Esophagus squamous epithelium (tissue), 4 donors: ENCODE measurements at regions not wholly inside any gene's neighbourhood (a gene's known extent, or its start where the extent isn't known, plus 50 kb on each side); places are given as distances from the start of the nearest gene placed in this dataset.

Source experiments
- CTCF ChIP-seq, 6 experiments: fragments of 450-650 bp in 4 of 6; fragments of 200-600 bp in 2 of 6; sonication (generic) in 2 of 6; IDR thresholded peaks; one replicate each; pipeline ENCODE4 v1.5.1; 2016 to 2019; ENCODE audit warnings: antibody characterized with exemption in 6 of 6, mild to moderate bottlenecking in 4 of 6, moderate library complexity in 4 of 6
- POLR2A ChIP-seq, 4 donors: fragments of 450-650 bp; IDR thresholded peaks; one replicate each; pipeline ENCODE4 v1.6.1; 2017; ENCODE audit warnings: antibody characterized with exemption in 4 of 4, mild to moderate bottlenecking in 4 of 4, moderate library complexity in 3 of 4

- TF ChIP-seq CTCF (IDR thresholded peaks at IDR 0.05) (no peak), POLR2A (IDR thresholded peaks at IDR 0.05) (no peak)
Measured at GRCh38 chr20:39535301-39535700, 573.2 kb downstream of the DHX35 start.
